ENCODE measurements at regions not wholly inside any gene's neighbourhood (a gene's known extent, or its start where the extent isn't known, plus 50 kb on each side); places are given as distances from the start of the nearest gene placed in this dataset.
"Not testable (repeated sequence)": the region's sequence is repeated elsewhere in the genome, so short reads cannot be mapped to it uniquely, and the experiment has no call there.

- no peak for DNase-seq
- Histone ChIP-seq H3K27ac (no peak overlapping the region), H3K4me1 (no peaks in the 10 kb centered on the region), H3K36me3 (no peaks in the 10 kb centered on the region), H3K27me3 (no peaks in the 10 kb centered on the region), H3K4me3 (no peak overlapping the region), H3K9me3 (no peaks in the 10 kb centered on the region)
- no peak for TF ChIP-seq POLR2A (IDR thresholded peaks at IDR 0.05)
- TF ChIP-seq, protein P1, sequence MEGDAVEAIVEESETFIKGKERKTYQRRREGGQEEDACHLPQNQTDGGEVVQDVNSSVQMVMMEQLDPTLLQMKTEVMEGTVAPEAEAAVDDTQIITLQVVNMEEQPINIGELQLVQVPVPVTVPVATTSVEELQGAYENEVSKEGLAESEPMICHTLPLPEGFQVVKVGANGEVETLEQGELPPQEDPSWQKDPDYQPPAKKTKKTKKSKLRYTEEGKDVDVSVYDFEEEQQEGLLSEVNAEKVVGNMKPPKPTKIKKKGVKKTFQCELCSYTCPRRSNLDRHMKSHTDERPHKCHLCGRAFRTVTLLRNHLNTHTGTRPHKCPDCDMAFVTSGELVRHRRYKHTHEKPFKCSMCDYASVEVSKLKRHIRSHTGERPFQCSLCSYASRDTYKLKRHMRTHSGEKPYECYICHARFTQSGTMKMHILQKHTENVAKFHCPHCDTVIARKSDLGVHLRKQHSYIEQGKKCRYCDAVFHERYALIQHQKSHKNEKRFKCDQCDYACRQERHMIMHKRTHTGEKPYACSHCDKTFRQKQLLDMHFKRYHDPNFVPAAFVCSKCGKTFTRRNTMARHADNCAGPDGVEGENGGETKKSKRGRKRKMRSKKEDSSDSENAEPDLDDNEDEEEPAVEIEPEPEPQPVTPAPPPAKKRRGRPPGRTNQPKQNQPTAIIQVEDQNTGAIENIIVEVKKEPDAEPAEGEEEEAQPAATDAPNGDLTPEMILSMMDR (IDR thresholded peaks at IDR 0.05), result peak in 1 of 6 experiments; percentile 6
Observed at GRCh38 chr11:15675683-15676082, 561.0 kb downstream of the INSC start.

GRCh38 chr11:15677181-15677580 lies 562.5 kb downstream of the INSC start:
- Histone ChIP-seq H3K27me3 (no peaks in the 10 kb centered on the region), H3K36me3 (no peaks in the 10 kb centered on the region), H3K4me3 (no peak overlapping the region), H3K4me1 (no peaks in the 10 kb centered on the region), H3K27ac (no peak overlapping the region), H3K9me3 (no peaks in the 10 kb centered on the region)
- DNase-seq, result no peak
- TF ChIP-seq, protein P1 (IDR thresholded peaks at IDR 0.05), result no peak
- no peak for TF ChIP-seq POLR2A (IDR thresholded peaks at IDR 0.05)

DNA sequence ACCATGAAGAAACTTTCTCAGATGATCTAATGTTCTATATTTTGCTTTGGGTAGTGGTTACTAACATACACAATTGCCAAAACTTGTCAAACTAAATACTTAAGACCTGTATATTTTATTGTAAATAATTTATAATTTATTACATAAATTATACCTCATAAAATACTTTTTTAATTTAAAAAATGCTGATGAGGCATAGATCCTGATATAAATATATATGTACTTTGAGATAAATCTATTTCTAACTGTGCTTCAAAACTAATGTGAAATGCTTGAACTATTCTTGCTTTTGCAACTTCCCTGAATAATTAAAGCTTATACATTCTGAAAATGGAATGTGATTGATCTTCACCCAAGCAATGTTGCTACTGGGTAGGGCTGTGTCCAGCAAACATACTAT lies 568.8 kb downstream of the INSC start:
- Histone ChIP-seq H3K4me1 (no peaks in the 10 kb centered on the region), H3K9me3 (no peaks in the 10 kb centered on the region), H3K27ac (no peak overlapping the region), H3K27me3 (no peaks in the 10 kb centered on the region), H3K4me3 (no peak overlapping the region), H3K36me3 (no peaks in the 10 kb centered on the region)
- TF ChIP-seq, protein P1 (IDR thresholded peaks at IDR 0.05), result no peak
- no peak for TF ChIP-seq POLR2A (IDR thresholded peaks at IDR 0.05)
- DNase-seq, result no peak

GRCh38 chr11:15685306-15685705 lies 570.6 kb downstream of the INSC start:
- Histone ChIP-seq H3K4me3 (no peak overlapping the region), H3K36me3 (no peaks in the 10 kb centered on the region), H3K4me1 (no peaks in the 10 kb centered on the region), H3K27ac (no peak overlapping the region), H3K9me3 (no peaks in the 10 kb centered on the region), H3K27me3 (no peaks in the 10 kb centered on the region)
- DNase-seq, result no peak
- TF ChIP-seq, protein P1 (IDR thresholded peaks at IDR 0.05), result no peak
- TF ChIP-seq POLR2A (IDR thresholded peaks at IDR 0.05), result no peak

DNA sequence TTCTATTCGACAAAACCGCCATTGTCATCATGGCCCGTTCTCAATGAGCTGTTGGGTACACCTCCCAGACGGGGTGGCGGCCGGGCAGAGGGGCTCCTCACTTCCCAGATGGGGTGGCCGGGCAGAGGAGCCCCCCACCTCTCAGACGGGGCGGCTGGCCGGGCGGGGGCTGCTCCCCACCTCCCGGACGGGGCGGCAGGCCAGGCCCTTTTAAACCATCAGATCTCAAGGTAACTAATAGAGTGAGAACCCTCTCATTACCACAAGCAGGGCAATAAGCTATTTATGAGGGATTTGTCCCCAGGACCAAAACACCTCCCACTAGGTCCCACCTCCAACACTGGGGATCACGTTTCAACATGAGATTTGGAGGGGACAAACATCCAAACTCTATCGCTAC lies 571.5 kb downstream of the INSC start:
- H3K4me1 ChIP-seq, H3K27me3 ChIP-seq, DNase-seq, H3K27ac ChIP-seq, H3K36me3 ChIP-seq, H3K4me3 ChIP-seq, H3K9me3 ChIP-seq: not testable (repeated sequence)

GRCh38 chr11:15687342-15687741 lies 572.6 kb downstream of the INSC start:
- DNase-seq, result no peak
- Histone ChIP-seq H3K4me3 (no peak overlapping the region), H3K4me1 (no peaks in the 10 kb centered on the region), H3K27me3 (no peaks in the 10 kb centered on the region), H3K9me3 (no peaks in the 10 kb centered on the region), H3K27ac (no peak overlapping the region), H3K36me3 (no peaks in the 10 kb centered on the region)
- no peak for TF ChIP-seq POLR2A (IDR thresholded peaks at IDR 0.05)
- TF ChIP-seq, protein P1 (IDR thresholded peaks at IDR 0.05), result no peak
